ENCODE measurements at regions not wholly inside any gene's neighbourhood (a gene's known extent, or its start where the extent isn't known, plus 50 kb on each side); places are given as distances from the start of the nearest gene placed in this dataset.

GRCh38 chr16:58948244-58948643 is 214.1 kb upstream of the GOT2 start:
- TF ChIP-seq, protein P1, sequence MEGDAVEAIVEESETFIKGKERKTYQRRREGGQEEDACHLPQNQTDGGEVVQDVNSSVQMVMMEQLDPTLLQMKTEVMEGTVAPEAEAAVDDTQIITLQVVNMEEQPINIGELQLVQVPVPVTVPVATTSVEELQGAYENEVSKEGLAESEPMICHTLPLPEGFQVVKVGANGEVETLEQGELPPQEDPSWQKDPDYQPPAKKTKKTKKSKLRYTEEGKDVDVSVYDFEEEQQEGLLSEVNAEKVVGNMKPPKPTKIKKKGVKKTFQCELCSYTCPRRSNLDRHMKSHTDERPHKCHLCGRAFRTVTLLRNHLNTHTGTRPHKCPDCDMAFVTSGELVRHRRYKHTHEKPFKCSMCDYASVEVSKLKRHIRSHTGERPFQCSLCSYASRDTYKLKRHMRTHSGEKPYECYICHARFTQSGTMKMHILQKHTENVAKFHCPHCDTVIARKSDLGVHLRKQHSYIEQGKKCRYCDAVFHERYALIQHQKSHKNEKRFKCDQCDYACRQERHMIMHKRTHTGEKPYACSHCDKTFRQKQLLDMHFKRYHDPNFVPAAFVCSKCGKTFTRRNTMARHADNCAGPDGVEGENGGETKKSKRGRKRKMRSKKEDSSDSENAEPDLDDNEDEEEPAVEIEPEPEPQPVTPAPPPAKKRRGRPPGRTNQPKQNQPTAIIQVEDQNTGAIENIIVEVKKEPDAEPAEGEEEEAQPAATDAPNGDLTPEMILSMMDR (IDR thresholded peaks at IDR 0.05) = no peak
- TF ChIP-seq POLR2A (IDR thresholded peaks at IDR 0.05) = no peak
- ATAC-seq (no peak), DNase-seq (no peak)
- H3K36me3 ChIP-seq (replicated peaks in 1 of 2; ENCODE audit: insufficient read depth in 1 of 2, low read depth in 2 of 2) = no peaks in the 10 kb centered on the region
- 38% methylated on average over 1 of the region's 1 CpG for WGBS, 2 donors
- no peaks in the 10 kb centered on the region for H3K4me1 ChIP-seq
- no peak overlapping the region for H3K4me3 ChIP-seq
- intact Hi-C loops (cut with DNase I) = no loop called here
- no peak overlapping the region for H3K27ac ChIP-seq
- H3K27me3 ChIP-seq = no peaks in the 10 kb centered on the region
- no peaks in the 10 kb centered on the region for H3K9me3 ChIP-seq

DNA sequence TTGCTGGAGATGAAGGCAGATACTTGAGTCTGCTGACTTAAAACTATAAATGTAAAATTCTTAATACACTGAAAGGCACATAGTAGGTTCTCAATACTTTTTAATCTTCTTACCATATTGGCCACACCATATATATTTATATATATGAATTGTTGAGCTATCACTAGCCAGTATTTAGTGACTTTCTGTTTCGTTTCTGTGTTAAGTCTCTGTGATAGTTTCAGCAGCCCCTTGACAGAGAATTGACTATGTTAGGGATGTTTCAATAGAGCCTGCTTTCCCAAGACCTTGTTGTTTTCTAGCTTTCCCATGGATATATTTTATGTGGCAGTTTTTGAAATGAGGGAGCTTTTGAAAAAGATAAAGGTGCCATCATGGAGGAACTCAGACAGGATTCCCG is 206.5 kb upstream of the GOT2 start:
- TF ChIP-seq, protein P1 (IDR thresholded peaks at IDR 0.05) = no peak
- TF ChIP-seq POLR2A (IDR thresholded peaks at IDR 0.05) = no peak
- H3K4me3 ChIP-seq = no peak overlapping the region
- 74 to 78% methylated on average over 2 of the region's 2 CpGs for WGBS, 2 donors
- no peaks in the 10 kb centered on the region for H3K36me3 ChIP-seq (replicated peaks in 1 of 2; ENCODE audit: insufficient read depth in 1 of 2, low read depth in 2 of 2)
- DNase-seq = no peak
- no peaks in the 10 kb centered on the region for H3K27me3 ChIP-seq
- ATAC-seq = no peak
- no peaks in the 10 kb centered on the region for H3K9me3 ChIP-seq
- intact Hi-C loops (cut with DNase I) = no loop called here
- H3K27ac ChIP-seq = no peak overlapping the region
- H3K4me1 ChIP-seq = no peaks in the 10 kb centered on the region

DNA sequence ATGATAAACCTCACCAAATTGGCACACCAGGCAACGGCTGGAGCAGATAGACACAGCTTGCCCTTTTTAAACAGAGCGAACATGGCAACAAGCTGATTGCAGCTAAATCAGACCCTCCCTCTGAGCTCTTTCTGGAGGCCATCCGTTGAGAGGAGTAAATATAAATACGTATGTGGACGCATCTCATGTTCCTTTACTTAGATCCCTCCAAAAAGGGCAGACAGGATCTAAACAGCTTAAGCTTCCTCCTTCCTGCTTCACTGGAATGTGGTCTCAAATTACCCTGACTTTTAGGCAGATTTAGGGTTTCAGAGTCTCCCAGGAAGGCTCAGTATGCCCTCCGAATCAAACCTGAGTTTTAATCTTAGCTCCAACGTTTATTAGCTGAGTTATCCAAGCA is 204.7 kb upstream of the GOT2 start:
- no peaks in the 10 kb centered on the region for H3K36me3 ChIP-seq (replicated peaks in 1 of 2; ENCODE audit: insufficient read depth in 1 of 2, low read depth in 2 of 2)
- WGBS, 2 donors = 33 to 35% methylated on average over 7 of the region's 7 CpGs
- H3K27me3 ChIP-seq = no peaks in the 10 kb centered on the region
- no peak overlapping the region for H3K27ac ChIP-seq
- no peaks in the 10 kb centered on the region for H3K4me1 ChIP-seq
- TF ChIP-seq POLR2A (IDR thresholded peaks at IDR 0.05) = no peak
- TF ChIP-seq, protein P1 (IDR thresholded peaks at IDR 0.05) = no peak
- DNase-seq (no peak), ATAC-seq (no peak)
- no peaks in the 10 kb centered on the region for H3K9me3 ChIP-seq
- no peak overlapping the region for H3K4me3 ChIP-seq
- intact Hi-C loops (cut with DNase I) = no loop called here

- TF ChIP-seq, protein P1 (IDR thresholded peaks at IDR 0.05) = no peak
- TF ChIP-seq POLR2A (IDR thresholded peaks at IDR 0.05) = no peak
- DNase-seq (no peak), ATAC-seq (no peak)
- intact Hi-C loops (cut with DNase I) = no loop called here
- no peaks in the 10 kb centered on the region for H3K36me3 ChIP-seq (replicated peaks in 1 of 2; ENCODE audit: insufficient read depth in 1 of 2, low read depth in 2 of 2)
- 47 to 60% methylated on average over 5 of the region's 5 CpGs for WGBS, 2 donors
- no peaks in the 10 kb centered on the region for H3K27me3 ChIP-seq
- no peak overlapping the region for H3K27ac ChIP-seq
- H3K4me1 ChIP-seq = no peaks in the 10 kb centered on the region
- no peak overlapping the region for H3K4me3 ChIP-seq
- no peaks in the 10 kb centered on the region for H3K9me3 ChIP-seq
Observed at GRCh38 chr16:58937661-58938060, 203.5 kb upstream of the GOT2 start.

GRCh38 chr16:58933186-58933585 is 199.1 kb upstream of the GOT2 start:
- ATAC-seq = no peak
- no peak for DNase-seq
- Histone ChIP-seq H3K27me3 (no peaks in the 10 kb centered on the region), H3K9me3 (no peaks in the 10 kb centered on the region), H3K4me3 (no peak overlapping the region), H3K36me3 (replicated peaks in 1 of 2; ENCODE audit: insufficient read depth in 1 of 2, low read depth in 2 of 2) (no peaks in the 10 kb centered on the region), H3K27ac (no peak overlapping the region), H3K4me1 (no peaks in the 10 kb centered on the region)
- WGBS, 2 donors = 48 to 62% methylated on average over 3 of the region's 3 CpGs
- intact Hi-C loops (cut with DNase I) = no loop called here
- no peak for TF ChIP-seq POLR2A (IDR thresholded peaks at IDR 0.05)
- TF ChIP-seq, protein P1 (IDR thresholded peaks at IDR 0.05) = no peak
